MCF 10A (cell line): ENCODE measurements at regions not wholly inside any gene's neighbourhood (a gene's known extent, or its start where the extent isn't known, plus 50 kb on each side); places are given as distances from the start of the nearest gene placed in this dataset.

Experiments
- BruUV-seq: library from RNA; stranded (reverse); fragments of 400-500 nt; replicated peaks from 2 replicates; lab custom pipeline; 2021; lab: Mats Ljungman, UMichigan
- CTCF ChIA-PET: fragments of 300-600 bp; sonication (Branson Sonifier 250); formaldehyde crosslinking; extraction: SDS; loops from one replicate; lab custom pipeline; 2021; ENCODE audit warnings: antibody characterized with exemption, inconsistent platforms; lab: Yijun Ruan, JAX
- POLR2A ChIA-PET: fragments of 300-600, 350-650 bp; sonication (Branson Sonifier 250); formaldehyde crosslinking; extraction: SDS; loops from one replicate; lab custom pipeline; 2020; ENCODE audit warnings: antibody characterized with exemption, inconsistent platforms; lab: Yijun Ruan, JAX
- DNase-seq: peaks from one replicate; pipeline ENCODE4 v3.0.0-alpha.2; 2018; ENCODE audit not compliant: unreplicated experiment
- H3K27ac Mint-ChIP-seq: one replicate; pipeline ENCODE4 v1.8.0; 2022; ENCODE audit warnings: mild to moderate bottlenecking, low read depth, mixed read lengths; ENCODE audit not compliant: unreplicated experiment
- H3K27me3 Mint-ChIP-seq: one replicate; pipeline ENCODE4 v1.8.0; 2022; ENCODE audit warnings: mixed read lengths; ENCODE audit not compliant: insufficient read depth, unreplicated experiment
- H3K36me3 Mint-ChIP-seq: one replicate; pipeline ENCODE4 v1.8.0; 2022; ENCODE audit warnings: mild to moderate bottlenecking, moderate library complexity, mixed read lengths; ENCODE audit not compliant: insufficient read depth, unreplicated experiment
- H3K4me1 Mint-ChIP-seq: one replicate; pipeline ENCODE4 v1.8.0; 2022; ENCODE audit warnings: mixed read lengths; ENCODE audit not compliant: insufficient read depth, unreplicated experiment
- H3K4me3 Mint-ChIP-seq: one replicate; pipeline ENCODE4 v1.8.0; 2022; ENCODE audit warnings: mild to moderate bottlenecking, moderate library complexity, mixed read lengths; ENCODE audit not compliant: unreplicated experiment
- H3K9me3 Mint-ChIP-seq: one replicate; pipeline ENCODE4 v1.8.0; 2022; ENCODE audit warnings: mixed read lengths; ENCODE audit not compliant: unreplicated experiment
- intact Hi-C: fragments of 100-400 bp; cut with micrococcal nuclease; formaldehyde crosslinking; loops from 2 replicates; pipeline ENCODE4 v1.14.1; 2022
- TF ChIP-seq, protein P1 (sequence below): fragments of 200-600 bp; IDR thresholded peaks from one replicate; pipeline ENCODE4 v1.8.0; 2022; ENCODE audit warnings: antibody characterized with exemption, mild to moderate bottlenecking; ENCODE audit not compliant: unreplicated experiment

DNA sequence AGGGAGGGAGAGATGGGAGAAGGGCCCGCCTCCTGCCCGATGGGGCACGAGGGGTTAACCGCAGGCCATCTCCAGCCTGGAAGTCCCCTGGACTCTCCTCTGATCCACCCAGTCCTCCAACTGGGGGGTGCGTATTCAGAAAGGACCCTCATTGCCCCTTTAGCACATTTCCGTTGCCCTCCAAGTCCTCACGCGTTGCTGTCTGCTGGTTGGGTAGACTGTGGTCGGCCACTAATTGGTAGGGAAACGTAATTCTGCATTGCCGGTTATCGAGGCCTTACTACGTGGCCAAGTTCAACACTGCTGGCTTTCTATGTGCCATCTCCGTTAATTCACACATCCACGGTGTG, 103.4 kb downstream of the FOXL1 start:
- H3K36me3 Mint-ChIP-seq = no peaks in the 10 kb centered on the region
- no peak overlapping the region for H3K4me3 Mint-ChIP-seq
- no peaks in the 10 kb centered on the region for H3K27me3 Mint-ChIP-seq
- CTCF ChIA-PET = interaction anchor here (0.6 kb wide), 1 partner anchor 381 kb away, joined by 4 read pairs; no protein-coding TSS in a partner anchor
- intact Hi-C loops = loop anchor here (2.0 kb wide), 1 partner anchor 17 kb away; no protein-coding TSS in a partner anchor
- no peaks in the 10 kb centered on the region for H3K9me3 Mint-ChIP-seq
- POLR2A ChIA-PET = interaction anchor here (1.0 kb wide), 1 partner anchor 17 kb away, joined by 4 read pairs; no protein-coding TSS in a partner anchor
- no peak overlapping the region for H3K27ac Mint-ChIP-seq
- no peak for DNase-seq
- H3K4me1 Mint-ChIP-seq = no peaks in the 10 kb centered on the region
- TF ChIP-seq, protein P1, sequence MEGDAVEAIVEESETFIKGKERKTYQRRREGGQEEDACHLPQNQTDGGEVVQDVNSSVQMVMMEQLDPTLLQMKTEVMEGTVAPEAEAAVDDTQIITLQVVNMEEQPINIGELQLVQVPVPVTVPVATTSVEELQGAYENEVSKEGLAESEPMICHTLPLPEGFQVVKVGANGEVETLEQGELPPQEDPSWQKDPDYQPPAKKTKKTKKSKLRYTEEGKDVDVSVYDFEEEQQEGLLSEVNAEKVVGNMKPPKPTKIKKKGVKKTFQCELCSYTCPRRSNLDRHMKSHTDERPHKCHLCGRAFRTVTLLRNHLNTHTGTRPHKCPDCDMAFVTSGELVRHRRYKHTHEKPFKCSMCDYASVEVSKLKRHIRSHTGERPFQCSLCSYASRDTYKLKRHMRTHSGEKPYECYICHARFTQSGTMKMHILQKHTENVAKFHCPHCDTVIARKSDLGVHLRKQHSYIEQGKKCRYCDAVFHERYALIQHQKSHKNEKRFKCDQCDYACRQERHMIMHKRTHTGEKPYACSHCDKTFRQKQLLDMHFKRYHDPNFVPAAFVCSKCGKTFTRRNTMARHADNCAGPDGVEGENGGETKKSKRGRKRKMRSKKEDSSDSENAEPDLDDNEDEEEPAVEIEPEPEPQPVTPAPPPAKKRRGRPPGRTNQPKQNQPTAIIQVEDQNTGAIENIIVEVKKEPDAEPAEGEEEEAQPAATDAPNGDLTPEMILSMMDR = no peak
- no TSS peak for BruUV-seq

DNA sequence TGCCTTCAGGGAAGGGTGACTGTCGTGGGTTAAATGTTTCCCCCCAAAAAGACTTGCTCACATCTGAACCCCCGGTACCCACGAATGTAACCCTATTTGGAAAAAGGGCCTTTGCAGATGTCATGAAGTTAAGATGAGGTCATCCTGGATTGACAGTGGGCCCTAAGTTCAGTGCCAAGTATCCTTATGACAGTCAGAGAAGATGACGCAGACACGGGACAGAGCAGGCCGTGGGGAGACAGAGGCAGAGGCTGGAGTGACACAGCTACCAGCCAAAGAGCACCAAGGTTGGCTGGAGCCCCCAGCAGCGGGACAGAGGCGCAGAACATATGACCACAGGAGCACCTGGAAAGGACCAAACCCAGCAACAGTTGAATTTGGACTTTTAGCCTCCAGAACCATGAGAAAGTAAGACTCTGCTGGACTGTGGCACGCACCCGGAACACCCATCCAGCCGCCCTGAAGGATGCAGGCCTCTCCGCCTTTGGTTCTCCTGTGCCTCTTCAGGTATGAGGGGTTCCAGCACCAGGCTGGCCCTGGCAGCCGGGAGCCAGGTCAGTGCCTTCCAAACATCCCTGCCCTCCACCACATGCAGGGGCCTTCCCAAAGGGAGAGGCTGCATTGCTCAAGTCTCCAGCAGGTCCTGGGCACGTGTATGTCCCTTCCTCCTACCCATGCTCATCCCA, 104.0 kb downstream of the FOXL1 start:
- Mint-ChIP-seq H3K4me1 (no peaks in the 10 kb centered on the region), H3K9me3 (no peaks in the 10 kb centered on the region), H3K27ac (no peak overlapping the region), H3K27me3 (no peaks in the 10 kb centered on the region), H3K4me3 (no peak overlapping the region), H3K36me3 (no peaks in the 10 kb centered on the region)
- ChIA-PET POLR2A (interaction anchor here (1.0 kb wide), 1 partner anchor 18 kb away, joined by 4 read pairs; no protein-coding TSS in a partner anchor), CTCF (interaction anchor here (0.6 kb wide), 1 partner anchor 381 kb away, joined by 4 read pairs; no protein-coding TSS in a partner anchor)
- BruUV-seq = no TSS peak
- TF ChIP-seq, protein P1 = no peak
- intact Hi-C loops = no loop called here
- no peak for DNase-seq

DNA sequence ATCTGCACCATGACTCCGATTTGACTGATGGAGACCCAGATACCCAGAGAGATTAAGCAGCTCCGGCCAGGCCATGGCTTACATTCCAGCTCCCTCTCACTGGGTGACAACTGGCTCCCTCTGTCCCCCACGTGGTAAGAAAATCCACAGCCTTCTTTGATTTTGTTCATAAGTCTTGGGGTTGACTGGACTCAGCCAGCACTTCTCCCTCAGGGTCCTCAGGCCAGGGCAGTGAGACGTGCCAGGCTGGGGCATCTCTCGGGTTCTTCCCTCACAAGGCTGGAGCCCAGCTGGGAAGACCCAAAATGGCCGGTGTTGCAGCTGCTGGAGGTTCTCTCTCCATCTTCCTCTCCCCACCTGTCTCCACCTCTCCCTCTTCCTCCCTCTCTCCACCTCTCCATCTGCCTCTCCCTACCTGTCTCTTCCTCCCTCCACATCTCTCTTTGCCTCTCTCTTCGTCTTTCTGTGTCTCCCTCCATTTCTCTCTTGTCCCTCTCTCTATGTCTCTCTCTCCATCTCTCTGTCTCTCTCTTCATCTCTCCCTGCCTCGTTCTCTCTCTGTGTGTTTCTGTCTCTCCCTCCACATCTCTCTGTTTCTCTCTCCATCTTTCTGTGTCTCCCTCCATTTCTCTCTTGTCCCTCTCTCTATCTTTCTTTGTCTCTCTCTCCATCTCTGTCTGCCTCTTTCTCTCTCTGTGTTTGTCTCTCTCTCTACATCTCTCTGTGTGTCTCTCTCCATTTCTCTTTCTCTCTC, 105.3 kb downstream of the FOXL1 start:
- ChIA-PET POLR2A (no interaction called here), CTCF (no interaction called here)
- Mint-ChIP-seq H3K4me1 (no peaks in the 10 kb centered on the region), H3K27me3 (no peaks in the 10 kb centered on the region), H3K9me3 (no peaks in the 10 kb centered on the region), H3K27ac (no peak overlapping the region), H3K36me3 (no peaks in the 10 kb centered on the region), H3K4me3 (no peak overlapping the region)
- BruUV-seq = no TSS peak
- DNase-seq = no peak
- intact Hi-C loops = no loop called here
- TF ChIP-seq, protein P1 = no peak

DNA sequence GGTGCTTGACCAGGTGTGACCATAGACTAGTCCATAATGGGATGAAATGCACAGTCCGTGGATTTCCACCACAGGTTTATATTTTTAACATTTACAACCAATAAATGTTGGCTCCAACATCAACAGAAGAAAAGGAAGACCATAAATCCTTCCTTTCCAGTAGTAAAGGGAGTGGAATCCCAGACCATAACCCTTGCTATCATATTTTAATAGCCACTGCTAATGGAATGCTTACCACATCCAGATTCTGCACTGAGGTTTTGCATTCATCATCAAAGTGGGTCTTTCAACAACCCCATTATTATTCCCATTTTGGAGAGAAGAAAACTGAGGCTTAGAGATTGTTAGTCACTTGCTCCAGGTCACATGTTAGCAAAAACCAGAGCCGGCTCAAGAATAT, 106.7 kb downstream of the FOXL1 start:
- ChIA-PET POLR2A (interaction anchor here (0.7 kb wide), 1 partner anchor 1505 kb away, joined by 3 read pairs; no protein-coding TSS in a partner anchor), CTCF (no interaction called here)
- no peaks in the 10 kb centered on the region for H3K9me3 Mint-ChIP-seq
- intact Hi-C loops = no loop called here
- H3K4me1 Mint-ChIP-seq = no peaks in the 10 kb centered on the region
- H3K27ac Mint-ChIP-seq = no peak overlapping the region
- TF ChIP-seq, protein P1 = no peak
- H3K27me3 Mint-ChIP-seq = no peaks in the 10 kb centered on the region
- BruUV-seq = no TSS peak
- H3K36me3 Mint-ChIP-seq = no peaks in the 10 kb centered on the region
- DNase-seq = no peak
- H3K4me3 Mint-ChIP-seq = no peak overlapping the region
